H9 (cell line): ENCODE measurements at regions not wholly inside any gene's neighbourhood (a gene's known extent, or its start where the extent isn't known, plus 50 kb on each side); places are given as distances from the start of the nearest gene placed in this dataset.

ENCODE experiments used
- DNase-seq: peaks from one replicate; pipeline ENCODE4 v3.0.0-alpha.2; 2017
- H2AFZ ChIP-seq: one replicate; pipeline ENCODE4 v1.6.1; 2013; ENCODE audit warnings: mild to moderate bottlenecking, low read length, control low read depth, moderate library complexity
- H2AK5ac ChIP-seq: 2 replicates; pipeline ENCODE4 v1.6.1; 2013; ENCODE audit warnings: low read length, control low read depth, mixed read lengths; ENCODE audit not compliant: insufficient read length
- H2BK120ac ChIP-seq: one replicate; pipeline ENCODE4 v1.6.1; 2013; ENCODE audit warnings: low read depth, mild to moderate bottlenecking, low read length, control low read depth, inconsistent platforms; ENCODE audit not compliant: poor library complexity, severe bottlenecking
- H2BK12ac ChIP-seq: 2 replicates; pipeline ENCODE4 v1.6.1; 2013; ENCODE audit warnings: low read length, control low read depth, mixed read lengths, low read depth; ENCODE audit not compliant: insufficient read length
- H2BK15ac ChIP-seq: 2 replicates; pipeline ENCODE4 v1.6.1; 2013; ENCODE audit warnings: low read depth, low read length, control low read depth
- H2BK20ac ChIP-seq: one replicate; pipeline ENCODE4 v1.6.1; 2013; ENCODE audit warnings: low read depth, mild to moderate bottlenecking, low read length, control low read depth, inconsistent platforms; ENCODE audit not compliant: poor library complexity, severe bottlenecking
- H2BK5ac ChIP-seq: 2 replicates; pipeline ENCODE4 v1.6.1; 2013; ENCODE audit warnings: low read length, control low read depth, mixed read lengths; ENCODE audit not compliant: insufficient read length
- H3K14ac ChIP-seq: 2 replicates; pipeline ENCODE4 v1.6.1; 2013; ENCODE audit warnings: low read length, control low read depth; ENCODE audit not compliant: insufficient read depth
- H3K18ac ChIP-seq: 2 replicates; pipeline ENCODE4 v1.6.1; 2013; ENCODE audit warnings: low read depth, mild to moderate bottlenecking, mixed read lengths, low read length, control low read depth; ENCODE audit not compliant: insufficient read length
- H3K23ac ChIP-seq: 2 replicates; pipeline ENCODE4 v1.6.1; 2013; ENCODE audit warnings: low read length, control low read depth, mixed read lengths, low read depth; ENCODE audit not compliant: insufficient read length
- H3K23me2 ChIP-seq: 2 replicates; pipeline ENCODE4 v1.6.1; 2013; ENCODE audit warnings: low read depth, mild to moderate bottlenecking, mixed read lengths, low read length, control low read depth; ENCODE audit not compliant: insufficient read length, poor library complexity, severe bottlenecking
- H3K27ac ChIP-seq: 2 replicates; pipeline ENCODE4 v1.5.1; 2013; ENCODE audit warnings: low read length, control low read depth, mixed read lengths, low read depth; ENCODE audit not compliant: insufficient read length
- H3K27me3 ChIP-seq: 2 replicates; pipeline ENCODE4 v1.6.1; 2013; ENCODE audit warnings: low read length, control low read depth, inconsistent platforms; ENCODE audit not compliant: insufficient read depth
- H3K4ac ChIP-seq: 2 replicates; pipeline ENCODE4 v1.6.1; 2013; ENCODE audit warnings: low read depth, mild to moderate bottlenecking, control low read depth, inconsistent platforms, low read length, moderate library complexity
- H3K4me1 ChIP-seq: 2 replicates; pipeline ENCODE4 v1.6.1; 2013; ENCODE audit warnings: low read length, control low read depth, inconsistent platforms; ENCODE audit not compliant: insufficient read depth
- H3K4me2 ChIP-seq: 2 replicates; pipeline ENCODE4 v1.6.1; 2013; ENCODE audit warnings: low read length, control low read depth, mixed read lengths; ENCODE audit not compliant: insufficient read length, insufficient read depth
- H3K56ac ChIP-seq: 2 replicates; pipeline ENCODE4 v1.6.1; 2013; ENCODE audit warnings: low read depth, mild to moderate bottlenecking, mixed read lengths, low read length, control low read depth; ENCODE audit not compliant: insufficient read length
- H3K79me1 ChIP-seq: 2 replicates; pipeline ENCODE4 v1.6.1; 2013; ENCODE audit warnings: low read depth, mild to moderate bottlenecking, moderate library complexity, low read length, control low read depth, inconsistent platforms; ENCODE audit not compliant: insufficient read depth, poor library complexity, severe bottlenecking
- H3K79me2 ChIP-seq: 2 replicates; pipeline ENCODE4 v1.6.1; 2013; ENCODE audit warnings: low read length, control low read depth, inconsistent platforms; ENCODE audit not compliant: insufficient read depth
- H3K9ac ChIP-seq: 2 replicates; pipeline ENCODE4 v1.6.1; 2013; ENCODE audit warnings: low read length, control low read depth, mixed read lengths; ENCODE audit not compliant: insufficient read length; ENCODE audit errors: extremely low read depth
- H3K9me3 ChIP-seq: one replicate; pipeline ENCODE4 v1.6.1; 2013; ENCODE audit warnings: low read depth, low read length, inconsistent platforms; ENCODE audit not compliant: control insufficient read depth
- H3T11ph ChIP-seq: one replicate; pipeline ENCODE4 v1.6.1; 2013; ENCODE audit warnings: mild to moderate bottlenecking, low read length, control low read depth, inconsistent platforms
- H4K20me1 ChIP-seq: one replicate; pipeline ENCODE4 v1.6.1; 2013; ENCODE audit not compliant: control insufficient read depth, insufficient read length, insufficient read depth
- H4K5ac ChIP-seq: 2 replicates; pipeline ENCODE4 v1.6.1; 2013; ENCODE audit warnings: low read depth, mild to moderate bottlenecking, mixed read lengths, low read length, control low read depth; ENCODE audit not compliant: insufficient read length
- H4K8ac ChIP-seq: replicated peaks from 2 replicates; pipeline ENCODE4 v1.6.1; 2013; ENCODE audit warnings: low read length, control low read depth, mixed read lengths, low read depth; ENCODE audit not compliant: insufficient read length
- H4K91ac ChIP-seq: 2 replicates; pipeline ENCODE4 v1.6.1; 2013; ENCODE audit warnings: low read depth, mild to moderate bottlenecking, moderate library complexity, mixed read lengths, low read length, control low read depth; ENCODE audit not compliant: insufficient read length
- H3K27ac Mint-ChIP-seq, 3 experiments: 2 replicates in 2 of 3; 3 replicates in 1 of 3; pipeline ENCODE4 v1.8.0; 2020 to 2021; ENCODE audit warnings: mixed read lengths in 3 of 3, mild to moderate bottlenecking in 1 of 3, moderate library complexity in 1 of 3
- H3K27me3 Mint-ChIP-seq: 2 replicates; pipeline ENCODE4 v1.8.0; 2021; ENCODE audit warnings: low read depth, mild to moderate bottlenecking, moderate library complexity, mixed read lengths
- H3K36me3 Mint-ChIP-seq, 3 experiments: 2 replicates in 2 of 3; 3 replicates in 1 of 3; pipeline ENCODE4 v1.8.0; 2020 to 2021; ENCODE audit warnings: low read depth in 3 of 3, mixed read lengths in 3 of 3; ENCODE audit not compliant: insufficient read depth in 1 of 3
- H3K4me1 Mint-ChIP-seq, 2 experiments: 2 replicates each; pipeline ENCODE4 v1.8.0; 2020; ENCODE audit warnings: mixed read lengths in 2 of 2
- H3K4me3 Mint-ChIP-seq, 2 experiments: 2 replicates in 1 of 2; 3 replicates in 1 of 2; pipeline ENCODE4 v1.8.0; 2020 to 2021; ENCODE audit warnings: mild to moderate bottlenecking in 2 of 2, mixed read lengths in 2 of 2, moderate library complexity in 1 of 2
- H3K9me3 Mint-ChIP-seq, 2 experiments: 2 replicates in 1 of 2; 3 replicates in 1 of 2; pipeline ENCODE4 v1.8.0; 2020; ENCODE audit warnings: mild to moderate bottlenecking in 2 of 2, mixed read lengths in 2 of 2, moderate library complexity in 1 of 2
- CTCF ChIP-seq: fragments of 200-600 bp; sonication (generic); conservative IDR thresholded peaks from 3 replicates; pipeline ENCODE4 v1.8.0; 2021; ENCODE audit warnings: antibody characterized with exemption, mild to moderate bottlenecking
- WGBS: extraction: QIAGEN DNeasy Blood & Tissue Kit; methylation state at CpG from one replicate; pipeline ENCODE4 v1.1.7; 2013; ENCODE audit warnings: missing lambda C conversion rate, low lambda C conversion rate, mixed read lengths; ENCODE audit not compliant: insufficient read length; ENCODE audit errors: extremely low coverage; 5-methylcytosine and 5-hydroxymethylcytosine counted together

DNA sequence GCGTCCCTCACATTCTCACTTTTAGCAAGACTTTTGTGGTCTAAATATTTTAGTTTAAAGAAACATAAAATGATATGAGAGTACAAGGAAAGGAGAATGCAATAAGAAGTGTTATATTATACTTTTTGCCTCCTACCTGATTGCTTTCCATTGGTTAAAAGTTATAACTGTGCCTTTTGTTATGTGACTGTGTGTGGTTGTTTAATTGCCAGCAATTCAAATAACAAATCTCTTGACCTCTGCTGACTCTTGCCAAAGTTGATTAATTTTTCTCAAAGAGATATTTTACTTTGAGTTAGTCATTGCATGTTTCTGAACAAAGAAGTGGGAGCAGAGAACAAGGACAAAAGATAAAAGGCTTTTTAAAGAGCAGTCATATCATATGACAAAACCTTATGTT, 599.5 kb downstream of the SUCLG1 start:
- Histone ChIP-seq H3K79me1 (no peaks in the 10 kb centered on the region), H3K79me2 (no peaks in the 10 kb centered on the region), H3K9me3 (no peaks in the 10 kb centered on the region), H2AK5ac (no peak overlapping the region), H3K27me3 (no peaks in the 10 kb centered on the region), H2BK5ac (no peak overlapping the region), H3K27ac (no peak overlapping the region), H4K5ac (no peak overlapping the region), H3K9ac (no peak overlapping the region), H3K56ac (no peak overlapping the region), H3K4ac (no peak overlapping the region), H2AFZ (no peak overlapping the region), H4K20me1 (no peaks in the 10 kb centered on the region), H2BK120ac (no peak overlapping the region), H2BK20ac (no peak overlapping the region), H2BK15ac (no peak overlapping the region), H2BK12ac (no peak overlapping the region), H3K4me1 (no peaks in the 10 kb centered on the region), H4K91ac (no peak overlapping the region), H3K23ac (no peak overlapping the region), H3T11ph (no peak overlapping the region), H3K23me2 (no peaks in the 10 kb centered on the region), H4K8ac (no peak overlapping the region), H3K14ac (no peak overlapping the region), H3K4me2 (no peak overlapping the region), H3K18ac (no peak overlapping the region)
- peaks cover 3% of the 10 kb centered on the region in 2 experiments; a peak in 3 of 4 replicates for H3K4me1 Mint-ChIP-seq
- no CpG with 5 or more reads among the region's 1 CpG for WGBS
- H3K36me3 Mint-ChIP-seq, result no peaks in the 10 kb centered on the region
- H3K4me3 Mint-ChIP-seq, result no peak overlapping the region
- H3K9me3 Mint-ChIP-seq, result peaks cover 0 to 3% of the 10 kb centered on the region in 2 experiments; a peak in 2 of 5 replicates
- TF ChIP-seq CTCF, result no peak
- DNase-seq, result no peak
- no peak overlapping the region for H3K27ac Mint-ChIP-seq
- no peaks in the 10 kb centered on the region for H3K27me3 Mint-ChIP-seq
